OCI-M1 (cell line): ENCODE measurements at regions not wholly inside any gene's neighbourhood (a gene's known extent, or its start where the extent isn't known, plus 50 kb on each side); places are given as distances from the start of the nearest gene placed in this dataset.
"Not testable (repeated sequence)": the region's sequence is repeated elsewhere in the genome, so short reads cannot be mapped to it uniquely, and the experiment has no call there.

Experiments
- DNase-seq: peaks from one replicate; lab custom pipeline; 2025; lab: John Stamatoyannopoulos, UW

DNA sequence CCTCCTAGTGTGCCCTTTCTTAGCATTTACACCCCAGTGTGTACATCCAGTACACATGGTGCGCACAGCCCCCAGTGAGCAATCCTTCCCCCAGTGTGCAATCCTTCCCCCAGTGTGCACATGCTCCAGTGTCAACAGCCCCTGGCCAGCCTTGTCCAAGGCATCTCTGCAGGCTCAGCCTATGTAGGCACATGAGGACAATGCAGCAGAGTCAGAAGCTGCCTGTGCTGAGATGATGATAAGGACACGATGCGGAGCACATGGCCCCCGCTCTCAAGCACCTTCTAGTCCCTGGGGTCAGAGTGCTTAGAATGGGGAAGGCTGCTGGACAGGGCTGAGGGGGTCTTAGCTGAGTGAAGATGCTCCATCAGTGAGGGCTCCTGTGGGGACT lies 69.8 kb downstream of the GADD45G start:
- DNase-seq, result no peak

DNA sequence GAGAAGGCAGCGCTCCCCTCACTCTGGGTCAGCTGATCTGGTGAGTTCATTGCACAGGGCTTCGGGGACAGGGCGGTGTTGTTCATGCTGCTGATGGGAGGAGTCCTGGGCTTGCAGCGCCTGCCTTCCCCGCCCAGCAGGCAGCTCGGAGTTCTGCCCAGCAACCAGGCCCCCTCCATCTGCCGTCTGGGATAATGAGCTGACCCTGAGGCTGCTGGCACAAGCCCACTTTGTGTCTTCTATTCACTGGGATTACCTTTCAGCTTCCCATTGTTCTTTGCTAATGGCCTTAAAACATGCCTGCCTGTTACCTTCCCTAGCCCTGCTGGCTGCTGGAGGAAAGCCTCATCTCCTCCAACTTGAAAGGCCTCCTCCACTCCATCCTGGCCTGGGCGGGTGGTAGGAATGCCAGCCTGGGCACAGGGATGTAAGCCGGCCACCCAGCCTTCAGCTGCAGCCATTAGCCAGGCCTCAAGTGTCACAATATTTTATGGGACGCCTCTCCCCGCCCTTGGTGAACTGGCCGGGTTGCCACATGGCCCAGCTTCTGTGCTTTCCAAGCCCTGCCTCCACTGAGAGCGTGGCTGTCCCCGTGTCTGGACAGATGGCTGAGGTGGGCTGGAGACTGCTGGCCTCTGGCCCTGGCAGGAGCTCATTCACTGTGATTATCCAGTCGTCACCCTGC lies 70.4 kb downstream of the GADD45G start:
- DNase-seq, result no peak

DNA sequence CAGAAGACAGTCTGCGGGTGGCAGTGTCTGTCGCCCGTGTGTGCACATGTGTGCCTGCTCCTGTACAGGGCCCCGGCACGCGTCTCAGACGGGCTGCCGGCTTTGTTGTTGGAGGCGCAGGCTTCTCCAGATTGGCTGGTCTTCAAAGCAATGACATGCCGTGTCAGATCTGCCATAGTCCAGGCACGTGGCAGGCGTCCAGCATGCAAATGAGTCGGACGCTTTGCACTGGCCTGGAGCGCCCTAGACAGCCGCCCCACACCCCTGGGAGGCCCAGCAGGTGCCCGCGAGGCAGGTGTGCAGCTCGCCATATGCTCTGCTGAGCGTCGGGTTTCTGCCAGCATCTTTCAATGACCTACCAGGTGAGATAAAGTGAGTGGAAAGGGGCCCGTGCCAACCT lies 71.5 kb downstream of the GADD45G start:
- no peak for DNase-seq

DNA sequence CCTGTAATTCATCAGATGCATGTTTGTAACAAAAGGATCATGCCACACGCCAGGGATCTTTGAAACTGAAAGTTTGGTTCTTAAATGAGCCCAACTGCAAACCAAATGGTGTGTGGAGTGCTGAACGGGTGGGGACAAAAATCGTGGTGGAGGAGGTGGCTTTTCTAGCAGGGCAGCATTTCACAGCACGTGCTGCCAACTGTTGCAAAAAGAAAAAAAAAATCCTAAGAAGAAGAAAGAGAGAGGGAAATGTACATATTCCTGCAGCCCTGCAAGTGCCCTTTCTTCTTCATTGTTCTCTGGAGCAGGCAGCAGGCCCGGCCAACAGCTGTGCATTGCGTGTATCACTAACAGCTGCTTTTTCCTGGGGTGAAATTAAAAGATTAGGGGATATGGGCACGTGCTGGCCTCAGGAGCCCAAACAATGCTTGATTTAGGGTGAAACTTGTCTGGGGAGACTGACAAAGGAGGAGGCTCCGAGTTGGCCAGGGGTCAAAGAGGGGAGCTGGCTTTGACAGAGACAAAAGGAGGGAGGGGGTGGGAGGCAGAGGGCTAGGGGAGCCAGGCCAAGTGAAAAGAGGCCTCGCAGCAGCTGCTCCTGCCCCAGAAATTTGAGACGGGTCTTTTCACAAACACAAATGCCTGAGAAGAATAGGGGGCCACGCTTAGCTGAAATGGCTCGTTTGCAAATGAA lies 73.0 kb downstream of the GADD45G start:
- DNase-seq, result no peak

DNA sequence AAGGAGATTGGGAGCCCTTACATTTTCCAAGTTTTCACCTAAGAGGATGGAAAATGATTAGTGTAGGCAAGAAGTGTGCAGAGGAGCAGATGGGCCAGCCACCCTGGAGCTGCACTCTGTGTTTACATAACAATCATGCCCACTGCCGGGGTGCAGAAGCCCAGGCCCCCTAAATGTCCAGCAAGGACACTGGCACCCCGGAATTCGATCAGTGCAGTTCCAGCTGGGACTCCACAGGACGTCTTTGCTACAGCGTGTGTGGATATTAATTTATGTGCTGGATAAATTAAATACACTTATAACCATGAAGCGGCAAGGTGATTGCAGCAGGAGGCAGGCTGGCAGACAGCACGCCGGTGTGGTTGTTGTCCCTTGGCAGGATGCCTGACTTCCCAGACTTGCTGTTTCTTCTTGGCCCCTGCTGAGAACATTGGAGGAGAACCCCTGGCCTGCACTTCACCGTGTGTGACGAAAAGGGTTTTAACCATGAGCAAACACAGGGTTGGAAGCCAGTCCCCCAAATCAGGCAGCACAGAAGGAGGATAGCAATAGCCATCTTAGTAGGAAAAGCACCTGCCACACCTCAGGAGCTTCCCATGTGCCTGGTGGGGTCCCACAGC lies 73.7 kb downstream of the GADD45G start:
- DNase-seq, result no peak

DNA sequence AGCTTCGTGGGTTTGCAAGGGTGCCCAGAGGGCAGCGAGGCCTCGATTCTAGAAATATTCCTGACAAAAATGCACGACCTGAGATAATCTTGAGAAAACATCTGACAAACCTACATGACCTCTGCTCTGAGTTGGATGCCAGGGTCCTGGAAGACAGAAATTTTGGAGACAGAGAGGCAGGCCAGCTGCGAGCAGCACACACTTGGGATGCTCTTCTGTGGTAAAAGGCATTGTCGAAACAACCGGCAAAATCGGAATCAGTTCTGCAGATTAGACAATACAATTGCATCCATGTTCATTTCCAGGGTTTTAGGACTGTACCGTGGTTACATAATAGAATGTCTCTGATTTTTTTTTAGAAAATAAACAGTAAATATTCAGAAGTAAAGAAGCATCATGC lies 74.2 kb downstream of the GADD45G start:
- DNase-seq, result no peak

DNA sequence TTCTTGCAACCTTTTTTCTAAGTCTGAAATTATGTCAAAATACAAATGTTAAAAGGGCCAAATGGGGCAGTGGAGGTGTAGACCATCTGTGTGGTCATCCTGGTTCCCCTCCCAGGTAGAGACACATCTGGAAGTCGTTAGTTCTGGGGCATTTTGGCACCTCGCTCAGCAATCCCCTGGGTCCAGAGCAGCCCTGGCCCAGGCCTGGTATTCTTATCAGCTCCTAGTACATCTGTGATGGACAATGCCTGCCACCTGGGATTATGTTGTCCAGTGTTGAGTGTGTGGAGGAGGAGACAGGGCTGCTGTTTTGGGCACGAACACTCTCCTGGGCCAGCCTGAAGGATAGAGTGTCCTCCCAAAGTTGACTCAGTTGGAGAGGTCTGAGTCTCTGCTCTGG lies 74.8 kb downstream of the GADD45G start:
- DNase-seq, result no peak

DNA sequence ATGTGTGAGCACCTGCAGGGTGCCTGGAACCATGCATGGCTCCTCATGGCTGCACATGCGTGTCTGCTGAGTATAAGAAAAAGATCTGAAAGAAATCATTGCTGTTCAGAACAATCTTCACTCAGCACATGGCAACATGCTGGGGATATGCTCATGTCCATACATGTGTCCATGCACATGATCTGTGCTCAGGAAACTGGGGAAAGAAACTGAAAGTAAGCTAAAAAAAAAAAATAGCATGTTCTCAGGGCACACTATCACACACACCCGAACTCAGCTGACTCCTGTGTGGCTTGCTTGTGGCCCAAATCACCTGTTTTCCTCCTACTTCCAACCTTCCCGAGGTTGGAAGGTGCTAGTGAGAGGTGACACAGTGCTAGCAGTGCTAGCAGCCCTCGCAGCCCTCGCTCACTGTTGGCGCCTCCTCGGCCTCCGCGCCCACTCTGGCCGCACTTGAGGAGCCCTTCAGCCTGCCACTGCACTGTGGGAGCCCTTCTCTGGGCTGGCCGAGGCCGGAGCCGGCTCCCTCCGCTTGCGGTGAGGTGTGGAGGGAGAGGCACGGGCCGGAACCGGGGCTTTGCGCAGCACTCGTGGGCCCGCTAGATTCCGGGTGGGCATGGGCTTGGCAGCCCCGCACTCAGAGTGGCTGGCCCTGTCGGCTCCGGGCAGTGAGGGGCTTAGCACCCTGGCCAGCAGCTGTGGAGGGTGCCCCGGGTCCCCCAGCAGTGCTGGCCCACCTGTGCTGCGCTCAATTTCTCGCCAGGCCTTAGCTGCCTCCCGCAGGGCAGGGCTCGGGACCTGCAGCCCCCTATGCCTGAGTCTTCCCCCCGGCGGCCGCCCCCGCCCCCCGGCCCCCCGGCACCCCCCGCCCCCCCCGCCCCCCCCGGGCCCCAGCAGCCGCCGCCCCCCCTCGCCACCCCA lies 76.0 kb downstream of the GADD45G start:
- DNase-seq, result no peak

DNA sequence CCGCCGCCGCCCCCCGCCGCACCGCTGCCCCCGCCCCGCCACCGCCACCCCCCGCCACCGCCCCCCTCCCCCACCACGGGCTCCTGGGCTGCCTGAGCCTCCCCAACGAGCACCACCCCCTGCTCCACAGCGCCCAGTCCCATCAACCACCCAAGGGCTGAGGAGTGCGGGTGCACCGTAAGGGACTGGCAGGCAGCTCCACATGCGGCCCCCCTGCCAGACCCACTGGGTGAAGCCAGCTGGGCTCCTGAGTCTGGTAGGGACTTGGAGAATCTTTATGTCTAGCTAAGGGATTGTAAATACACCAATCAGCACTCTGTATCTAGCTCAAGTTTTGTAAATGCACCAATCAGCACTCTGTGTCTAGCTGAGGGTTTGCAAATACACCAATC lies 76.7 kb downstream of the GADD45G start:
- DNase-seq, result not testable (repeated sequence)

DNA sequence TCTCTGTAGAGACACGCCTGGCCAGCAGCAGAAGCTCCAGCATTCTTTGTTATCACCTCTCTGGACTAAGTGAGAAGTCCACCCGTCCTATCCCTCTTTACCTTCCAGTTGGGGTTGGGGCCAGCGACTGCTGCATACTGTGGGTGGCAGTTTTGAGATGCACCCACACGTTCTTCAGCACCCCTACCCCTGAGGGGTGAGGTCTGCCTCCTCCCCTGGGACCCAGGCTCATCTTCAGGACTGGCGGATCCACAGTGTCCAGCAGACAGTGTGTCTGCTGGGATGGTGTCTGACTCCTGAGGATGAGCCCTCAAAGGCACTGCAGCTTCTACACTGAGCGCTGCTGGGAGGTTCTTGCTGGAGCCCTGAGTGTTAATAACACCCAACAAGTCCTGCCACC lies 78.8 kb downstream of the GADD45G start:
- no peak for DNase-seq

DNA sequence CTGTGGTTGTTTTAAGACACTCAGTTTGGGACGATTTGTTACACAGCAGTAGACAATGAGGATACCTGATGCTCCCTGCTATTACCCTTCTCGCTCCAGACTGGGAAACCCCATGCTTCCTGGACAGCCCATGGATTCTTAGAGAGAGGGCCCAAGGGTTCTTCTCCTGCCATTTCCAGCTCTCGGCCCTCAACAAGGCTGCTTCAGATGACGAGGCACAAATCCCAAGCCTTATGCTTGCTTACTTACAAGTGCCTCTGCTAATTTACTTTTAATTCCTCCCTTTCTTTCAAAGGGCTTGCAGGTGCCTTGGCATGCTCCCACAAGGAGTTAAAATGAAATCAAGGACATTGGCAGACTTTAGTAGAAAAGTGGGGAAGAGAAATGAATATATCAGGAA lies 79.4 kb downstream of the GADD45G start:
- DNase-seq, result no peak

DNA sequence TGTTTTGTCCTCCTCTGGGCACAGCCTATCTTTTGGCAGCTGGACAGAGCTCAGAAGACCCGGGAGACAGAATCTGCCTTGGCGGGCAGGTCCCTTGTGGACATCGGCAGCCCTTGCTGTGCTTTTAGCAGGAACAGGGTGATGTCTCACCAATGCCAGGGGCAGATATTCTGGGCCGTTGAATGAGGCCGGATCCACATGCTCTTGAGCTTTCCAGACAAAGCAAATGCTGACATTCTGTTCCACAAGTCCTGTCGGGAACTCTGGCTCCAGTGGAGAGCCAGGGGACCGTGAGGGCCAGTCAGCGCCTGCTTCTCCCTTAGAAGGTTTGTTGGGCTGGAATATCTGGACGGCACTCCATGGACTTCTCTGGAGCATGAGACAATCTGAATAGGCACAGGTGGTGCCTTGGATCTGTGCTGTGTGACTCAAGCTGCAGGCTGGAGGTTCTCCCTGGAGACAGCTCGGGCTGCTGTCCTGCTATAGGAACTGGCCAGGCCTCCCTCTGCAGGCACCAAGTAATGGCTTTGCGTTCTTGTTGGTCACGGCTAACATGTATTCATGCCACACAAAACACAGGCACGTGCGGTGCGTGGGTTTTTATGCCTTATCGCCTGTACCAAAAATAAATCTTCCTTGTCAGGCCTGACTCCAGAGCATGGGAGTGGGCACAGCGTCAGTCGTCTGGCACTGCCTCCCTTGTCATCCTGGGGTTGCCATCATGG lies 80.3 kb downstream of the GADD45G start:
- DNase-seq, result no peak

DNA sequence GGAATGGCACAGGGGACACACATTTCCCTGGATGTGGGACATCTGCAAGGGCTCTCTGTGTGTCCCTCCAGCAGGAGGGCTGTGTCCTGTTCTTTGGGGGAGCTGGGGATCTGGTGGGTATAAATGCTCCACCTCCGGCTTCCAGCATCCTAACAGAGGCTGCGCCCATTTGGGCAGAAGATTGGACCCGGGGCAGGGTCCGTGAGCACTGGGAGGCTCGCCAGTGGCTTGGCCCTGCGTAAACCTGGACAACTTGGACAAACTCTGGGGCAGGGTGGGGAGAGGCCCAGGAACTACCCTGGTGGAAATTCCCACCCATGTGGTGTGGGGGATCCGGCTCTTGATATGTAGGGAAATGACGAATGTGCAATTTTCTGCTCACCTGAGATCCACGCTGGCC lies 80.9 kb downstream of the GADD45G start:
- no peak for DNase-seq

DNA sequence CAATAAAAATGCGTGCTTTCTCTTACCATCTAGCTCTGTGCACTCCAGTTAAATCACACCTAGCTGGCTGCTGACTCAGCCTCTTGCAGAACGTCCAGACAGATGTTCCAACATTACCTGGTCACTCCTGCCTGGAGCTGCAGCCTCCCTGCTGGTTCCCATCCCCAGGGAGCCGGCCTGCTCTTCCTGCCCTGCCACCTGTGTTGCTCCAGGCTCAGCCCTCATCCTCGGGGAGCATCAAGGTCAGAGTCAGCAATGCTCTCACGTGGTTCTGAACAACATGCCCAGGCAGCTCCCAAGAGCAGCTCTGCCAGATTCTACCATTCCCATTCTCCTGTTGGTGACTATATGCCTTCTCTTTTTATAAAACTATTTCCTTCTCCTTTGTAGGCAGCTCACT lies 81.3 kb downstream of the GADD45G start:
- no peak for DNase-seq

DNA sequence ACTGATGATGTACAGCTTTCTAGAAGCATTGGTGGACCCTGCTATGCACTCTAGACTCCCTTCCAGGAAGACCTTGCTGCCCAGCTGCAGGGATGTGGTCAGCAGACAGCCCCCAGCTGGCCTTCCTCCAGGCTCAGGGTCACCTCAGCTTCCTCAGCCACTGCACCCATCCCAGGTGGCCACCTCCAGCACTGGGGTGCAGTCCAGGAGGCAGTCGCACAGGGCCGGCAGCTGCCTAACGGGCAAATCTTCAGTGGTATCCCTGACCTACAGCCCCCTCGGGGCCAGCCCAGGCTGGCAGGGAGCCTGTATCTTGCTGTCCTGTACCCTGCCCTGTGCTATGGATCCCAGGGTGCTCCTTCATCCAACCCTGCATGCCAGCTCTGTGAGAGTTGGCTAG lies 81.8 kb downstream of the GADD45G start:
- no peak for DNase-seq

DNA sequence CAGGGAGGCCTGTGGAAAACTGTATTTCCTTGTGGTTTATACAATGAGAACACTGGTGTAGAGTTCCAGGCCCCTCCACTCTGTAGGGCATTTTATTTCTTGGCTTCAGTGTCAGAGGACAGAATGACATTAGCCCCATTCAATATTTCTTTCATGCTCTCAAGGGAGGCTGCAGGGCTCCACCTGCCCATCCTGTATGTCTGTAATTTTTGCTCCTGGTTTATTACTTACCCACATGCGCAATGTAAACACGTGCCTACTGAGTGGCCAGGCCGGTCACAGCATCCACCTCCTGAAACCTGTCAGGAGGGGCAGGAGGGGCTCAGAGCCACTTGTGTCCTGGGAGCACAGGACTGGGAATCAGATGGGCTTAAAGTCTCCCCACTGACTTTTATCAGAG lies 82.4 kb downstream of the GADD45G start:
- no peak for DNase-seq

DNA sequence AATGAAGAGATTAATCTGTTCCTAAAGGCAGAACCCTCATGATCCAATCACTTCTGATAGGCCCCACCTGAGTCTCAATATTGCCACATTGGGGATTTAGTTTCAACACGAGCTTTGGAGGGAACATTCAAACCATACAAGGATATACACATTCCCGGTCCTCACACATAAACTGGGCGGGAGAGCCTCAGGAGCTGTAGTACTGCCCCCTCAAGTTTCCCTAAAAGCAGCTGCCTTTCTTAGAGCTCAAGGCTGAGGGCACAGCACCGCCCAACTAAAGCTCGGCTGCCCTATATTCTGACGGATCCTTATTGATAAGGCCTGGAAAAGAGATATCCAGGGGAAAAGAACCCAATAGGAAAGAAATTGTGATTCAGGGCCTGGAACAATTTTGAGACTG lies 83.0 kb downstream of the GADD45G start:
- DNase-seq, result no peak

DNA sequence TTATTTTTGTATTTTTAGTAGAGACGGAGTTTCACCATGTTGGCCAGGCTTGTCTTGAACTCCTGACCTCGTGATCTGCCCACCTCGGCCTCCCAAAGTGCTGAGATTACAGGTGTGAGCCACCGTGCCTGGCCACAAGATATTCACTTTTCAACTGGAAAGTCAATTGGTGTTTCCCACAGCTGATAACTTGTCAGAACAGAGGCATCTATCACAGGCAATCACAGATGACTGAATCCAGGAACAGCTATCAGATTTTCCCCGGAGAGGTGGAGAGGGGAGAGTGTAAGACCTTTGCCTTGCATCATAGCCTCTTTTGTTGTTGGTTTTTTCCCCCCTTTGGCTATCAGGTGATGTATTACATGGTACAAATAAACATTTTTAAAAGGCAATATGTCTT lies 84.5 kb downstream of the GADD45G start:
- not testable (repeated sequence) for DNase-seq

DNA sequence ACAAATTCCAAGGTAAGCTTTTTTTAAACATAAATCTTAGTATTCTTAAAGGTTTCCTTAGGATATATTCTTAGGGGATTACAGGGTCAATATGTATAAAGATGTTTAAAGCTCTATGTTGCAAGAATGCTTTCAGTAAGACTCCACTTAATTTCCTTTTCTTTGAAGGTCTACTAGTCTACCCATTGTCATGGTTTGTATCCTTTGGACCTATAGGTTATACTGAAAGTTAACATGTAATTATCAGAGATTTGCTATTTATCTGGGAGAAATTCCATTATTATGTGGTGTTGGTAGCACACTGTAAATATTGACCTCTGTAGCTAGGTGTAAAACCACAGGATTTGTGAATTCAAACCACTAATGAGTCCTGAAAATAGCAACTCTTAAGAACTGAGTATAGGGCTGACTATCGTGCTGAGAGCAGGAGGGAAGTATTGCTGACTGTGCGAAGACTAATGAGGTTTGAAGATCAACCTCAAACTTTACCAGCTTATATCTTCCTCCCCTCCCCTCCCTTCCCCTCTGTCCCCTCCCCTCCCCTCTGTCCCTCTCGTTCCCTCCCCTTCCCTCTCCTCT lies 85.6 kb downstream of the GADD45G start:
- DNase-seq, result no peak

DNA sequence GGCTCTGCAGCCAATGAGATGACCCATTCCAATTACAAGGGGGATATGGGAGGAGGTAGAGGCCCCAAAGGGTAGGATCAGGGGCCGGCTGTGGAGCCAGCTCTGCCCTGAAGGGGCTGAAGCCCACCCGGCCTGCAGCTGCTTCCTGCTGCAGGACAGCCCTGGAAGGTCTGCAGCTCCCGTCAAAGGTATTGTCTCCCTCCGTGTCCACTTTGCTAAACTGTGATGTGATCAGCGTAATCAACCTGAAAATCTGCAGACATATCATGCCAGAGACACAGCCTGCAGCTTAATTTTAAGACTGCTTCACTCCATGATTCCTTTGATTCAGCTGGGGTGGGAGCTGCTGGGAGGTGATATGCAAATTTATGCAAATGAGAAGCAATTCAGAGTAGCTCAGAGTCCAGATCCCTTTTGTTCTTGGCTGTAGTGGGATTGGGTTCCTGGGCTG lies 90.7 kb downstream of the GADD45G start:
- no peak for DNase-seq

DNA sequence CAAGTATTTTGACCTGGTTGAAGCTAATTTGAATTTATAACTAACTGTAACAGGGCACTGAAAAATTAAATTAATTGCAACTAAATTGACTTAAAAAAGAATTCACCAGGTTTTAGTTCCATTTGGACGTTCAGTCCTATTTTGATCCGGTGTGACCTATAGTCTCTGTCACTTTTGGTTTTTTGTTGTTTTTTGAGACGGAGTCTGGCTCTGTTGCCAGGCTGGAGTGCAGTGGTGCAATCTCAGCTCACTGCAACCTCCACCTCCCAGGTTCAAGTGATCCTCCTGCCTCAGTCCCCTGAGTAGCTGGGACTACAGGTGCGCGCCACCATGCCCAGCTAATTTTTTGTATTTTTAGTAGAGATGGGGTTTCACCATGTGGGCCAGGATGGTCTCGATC lies 91.2 kb downstream of the GADD45G start:
- not testable (repeated sequence) for DNase-seq
